ENCODE measurements at regions not wholly inside any gene's neighbourhood (a gene's known extent, or its start where the extent isn't known, plus 50 kb on each side); places are given as distances from the start of the nearest gene placed in this dataset.

- DNase-seq (ENCODE audit: low spot score): no peak
- Histone ChIP-seq H4K20me1 (ENCODE audit: insufficient read depth, low read length) (no peaks in the 10 kb centered on the region), H3K9me2 (ENCODE audit: insufficient read depth, low read length) (no peaks in the 10 kb centered on the region), H3K4me1 (ENCODE audit: insufficient read depth, low read length, poor library complexity, severe bottlenecking) (no peaks in the 10 kb centered on the region), H3K27ac (ENCODE audit: low read depth, low read length, poor library complexity, severe bottlenecking) (no peak overlapping the region), H3K79me2 (ENCODE audit: insufficient read depth, low read depth, low read length) (no peaks in the 10 kb centered on the region), H3K9me3 (ENCODE audit: low read length) (no peaks in the 10 kb centered on the region), H2AFZ (ENCODE audit: low read length) (no peak overlapping the region), H3K36me3 (ENCODE audit: insufficient read depth, low read length) (no peaks in the 10 kb centered on the region), H3K4me2 (ENCODE audit: low read length) (no peak overlapping the region), H3K4me3 (ENCODE audit: low read depth, low read length, poor library complexity, severe bottlenecking) (no peak overlapping the region)
- ChIA-PET POLR2A (no interaction called here), CTCF (ENCODE audit: unreplicated experiment) (no interaction called here)
- intact Hi-C loops (cut with micrococcal nuclease; ENCODE audit: unreplicated experiment): no loop called here
- no TSS peak for BruUV-seq (replicated peaks)
- no peak for TF ChIP-seq EZH2phosphoT487 (IDR thresholded peaks at IDR 0.05; ENCODE audit: borderline replicate concordance, low read depth, low read length)
- TF ChIP-seq CTCF (conservative IDR thresholded peaks at IDR 0.05; ENCODE audit: low read length): no peak
These were observed 283.6 kb downstream of the PCNX1 start for GRCh38 chr14:71190770-71191374.

GRCh38 chr14:71193663-71194062, 286.4 kb downstream of the PCNX1 start:
- ChIA-PET POLR2A (no interaction called here), CTCF (ENCODE audit: unreplicated experiment) (no interaction called here)
- Histone ChIP-seq H3K4me3 (ENCODE audit: low read depth, low read length, poor library complexity, severe bottlenecking) (no peak overlapping the region), H3K9me2 (ENCODE audit: insufficient read depth, low read length) (no peaks in the 10 kb centered on the region), H3K4me2 (ENCODE audit: low read length) (no peak overlapping the region), H3K4me1 (ENCODE audit: insufficient read depth, low read length, poor library complexity, severe bottlenecking) (no peaks in the 10 kb centered on the region), H4K20me1 (ENCODE audit: insufficient read depth, low read length) (no peaks in the 10 kb centered on the region), H2AFZ (ENCODE audit: low read length) (no peak overlapping the region), H3K27ac (ENCODE audit: low read depth, low read length, poor library complexity, severe bottlenecking) (no peak overlapping the region), H3K36me3 (ENCODE audit: insufficient read depth, low read length) (no peaks in the 10 kb centered on the region), H3K79me2 (ENCODE audit: insufficient read depth, low read depth, low read length) (no peaks in the 10 kb centered on the region), H3K9me3 (ENCODE audit: low read length) (no peaks in the 10 kb centered on the region)
- BruUV-seq (replicated peaks): no TSS peak
- intact Hi-C loops (cut with micrococcal nuclease; ENCODE audit: unreplicated experiment): no loop called here
- TF ChIP-seq CTCF (conservative IDR thresholded peaks at IDR 0.05; ENCODE audit: low read length) (no peak), EZH2phosphoT487 (IDR thresholded peaks at IDR 0.05; ENCODE audit: borderline replicate concordance, low read depth, low read length) (no peak)
- DNase-seq (ENCODE audit: low spot score): no peak

GRCh38 chr14:71194251-71194650, 287.0 kb downstream of the PCNX1 start:
- H3K4me2 ChIP-seq (ENCODE audit: low read length): no peak overlapping the region
- no peak overlapping the region for H3K27ac ChIP-seq (ENCODE audit: low read depth, low read length, poor library complexity, severe bottlenecking)
- H3K4me3 ChIP-seq (ENCODE audit: low read depth, low read length, poor library complexity, severe bottlenecking): no peak overlapping the region
- intact Hi-C loops (cut with micrococcal nuclease; ENCODE audit: unreplicated experiment): no loop called here
- H3K79me2 ChIP-seq (ENCODE audit: insufficient read depth, low read depth, low read length): no peaks in the 10 kb centered on the region
- BruUV-seq (replicated peaks): no TSS peak
- no peaks in the 10 kb centered on the region for H3K9me2 ChIP-seq (ENCODE audit: insufficient read depth, low read length)
- no peaks in the 10 kb centered on the region for H3K9me3 ChIP-seq (ENCODE audit: low read length)
- no peaks in the 10 kb centered on the region for H4K20me1 ChIP-seq (ENCODE audit: insufficient read depth, low read length)
- ChIA-PET POLR2A (no interaction called here), CTCF (ENCODE audit: unreplicated experiment) (no interaction called here)
- no peak for DNase-seq (ENCODE audit: low spot score)
- no peaks in the 10 kb centered on the region for H3K36me3 ChIP-seq (ENCODE audit: insufficient read depth, low read length)
- H3K4me1 ChIP-seq (ENCODE audit: insufficient read depth, low read length, poor library complexity, severe bottlenecking): no peaks in the 10 kb centered on the region
- TF ChIP-seq CTCF (conservative IDR thresholded peaks at IDR 0.05; ENCODE audit: low read length): no peak
- TF ChIP-seq EZH2phosphoT487 (IDR thresholded peaks at IDR 0.05; ENCODE audit: borderline replicate concordance, low read depth, low read length): no peak
- no peak overlapping the region for H2AFZ ChIP-seq (ENCODE audit: low read length)
